OCI-LY7 (cell line): ENCODE measurements at regions not wholly inside any gene's neighbourhood (a gene's known extent, or its start where the extent isn't known, plus 50 kb on each side); places are given as distances from the start of the nearest gene placed in this dataset.

Experiments used
- BruUV-seq: library from RNA; stranded (reverse); fragments of 400-500 nt; replicated peaks from 2 replicates; lab custom pipeline; 2021; lab: Mats Ljungman, UMichigan
- CTCF ChIA-PET: fragments of 300-600 bp; sonication (Branson Sonifier 250); formaldehyde crosslinking; loops from one replicate; lab custom pipeline; 2022; ENCODE audit warnings: antibody characterized with exemption; ENCODE audit not compliant: unreplicated experiment; lab: Charles Lee
- POLR2A ChIA-PET: fragments of 300-600 bp; sonication (Branson Sonifier 250); formaldehyde crosslinking; loops from one replicate; lab custom pipeline; 2022; ENCODE audit warnings: antibody characterized with exemption; lab: Charles Lee
- DNase-seq: peaks from one replicate; pipeline ENCODE4 v3.0.0-alpha.2; 2015; ENCODE audit warnings: low spot score
- H2AFZ ChIP-seq: fragments of 200-600 bp; sonication (generic), shearing (Covaris generic); 2 replicates; pipeline ENCODE4 v1.6.1; 2014; ENCODE audit warnings: mild to moderate bottlenecking, antibody characterized with exemption, low read length, moderate library complexity
- H3K27ac ChIP-seq: fragments of 200-600 bp; sonication (generic); 2 replicates; pipeline ENCODE4 v1.5.1; 2014; ENCODE audit warnings: mixed run types, low read depth, mild to moderate bottlenecking, moderate library complexity, low read length, inconsistent platforms; ENCODE audit not compliant: poor library complexity, severe bottlenecking
- H3K36me3 ChIP-seq: fragments of 200-600 bp; sonication (generic); 2 replicates; pipeline ENCODE4 v1.6.1; 2014; ENCODE audit warnings: mild to moderate bottlenecking, antibody characterized with exemption, low read length, moderate library complexity, mixed read lengths; ENCODE audit not compliant: insufficient read depth
- H3K4me1 ChIP-seq: fragments of 200-600 bp; sonication (generic); 2 replicates; pipeline ENCODE4 v1.5.1; 2014; ENCODE audit warnings: mild to moderate bottlenecking, low read length; ENCODE audit not compliant: insufficient read depth, poor library complexity, severe bottlenecking
- H3K4me2 ChIP-seq: fragments of 200-600 bp; sonication (generic); 2 replicates; pipeline ENCODE4 v1.6.1; 2014; ENCODE audit warnings: mild to moderate bottlenecking, low read length
- H3K4me3 ChIP-seq: fragments of 200-600 bp; sonication (generic); 2 replicates; pipeline ENCODE4 v1.5.1; 2014; ENCODE audit warnings: mild to moderate bottlenecking, low read depth, low read length; ENCODE audit not compliant: poor library complexity, severe bottlenecking
- H3K79me2 ChIP-seq: fragments of 200-600 bp; sonication (generic); 2 replicates; pipeline ENCODE4 v1.6.1; 2016; ENCODE audit warnings: low read depth, mild to moderate bottlenecking, low read length, moderate library complexity, mixed read lengths; ENCODE audit not compliant: insufficient read depth
- H3K9me2 ChIP-seq: fragments of 200-600 bp; sonication (generic); 2 replicates; pipeline ENCODE4 v1.6.1; 2016; ENCODE audit warnings: mild to moderate bottlenecking, low read length, mixed read lengths; ENCODE audit not compliant: insufficient read depth
- H3K9me3 ChIP-seq: fragments of 200-600 bp; sonication (generic); 2 replicates; pipeline ENCODE4 v1.6.1; 2014; ENCODE audit warnings: mild to moderate bottlenecking, mixed run types, low read length, mixed read lengths
- H4K20me1 ChIP-seq: fragments of 200-600 bp; sonication (generic); 2 replicates; pipeline ENCODE4 v1.6.1; 2014; ENCODE audit warnings: mild to moderate bottlenecking, antibody characterized with exemption, low read length, moderate library complexity, mixed read lengths; ENCODE audit not compliant: insufficient read depth
- EZH2phosphoT487 ChIP-seq: fragments of 200-600 bp; sonication (generic); IDR thresholded peaks from 2 replicates; pipeline ENCODE4 v1.6.1; 2018; ENCODE audit warnings: low read depth, borderline replicate concordance, mild to moderate bottlenecking, mixed run types, antibody characterized with exemption, low read length, moderate library complexity, mixed read lengths
- intact Hi-C: fragments of 100-400 bp; cut with micrococcal nuclease; formaldehyde crosslinking; loops from one replicate; pipeline ENCODE4 v1.10.0; 2022; ENCODE audit not compliant: unreplicated experiment
- TF ChIP-seq, protein P1 (sequence below): fragments of 200-600 bp; sonication (generic); conservative IDR thresholded peaks from 2 replicates; pipeline ENCODE4 v1.5.1; 2014; ENCODE audit warnings: mild to moderate bottlenecking, antibody characterized with exemption, low read length, moderate library complexity, mixed read lengths

DNA sequence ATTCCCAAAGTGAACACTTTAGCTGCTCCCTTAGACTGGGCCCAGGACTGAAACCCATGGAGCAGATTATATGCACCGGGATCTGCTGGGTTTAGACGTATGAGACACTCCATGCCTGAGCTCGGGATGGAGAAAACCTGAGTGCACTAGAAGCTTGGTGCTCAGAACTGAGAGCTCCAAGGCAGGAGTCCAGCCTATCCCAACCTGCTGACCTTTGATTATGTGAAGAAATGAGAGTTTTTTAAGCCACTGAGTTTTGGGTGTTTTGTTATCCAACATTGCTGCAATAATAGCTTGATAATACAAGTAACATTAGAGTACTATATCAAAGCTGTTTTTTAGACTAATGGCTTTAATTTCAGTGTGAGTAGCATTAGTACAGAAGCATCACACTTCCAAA is 131.5 kb upstream of the KCNK1 start:
- no TSS peak for BruUV-seq

DNA sequence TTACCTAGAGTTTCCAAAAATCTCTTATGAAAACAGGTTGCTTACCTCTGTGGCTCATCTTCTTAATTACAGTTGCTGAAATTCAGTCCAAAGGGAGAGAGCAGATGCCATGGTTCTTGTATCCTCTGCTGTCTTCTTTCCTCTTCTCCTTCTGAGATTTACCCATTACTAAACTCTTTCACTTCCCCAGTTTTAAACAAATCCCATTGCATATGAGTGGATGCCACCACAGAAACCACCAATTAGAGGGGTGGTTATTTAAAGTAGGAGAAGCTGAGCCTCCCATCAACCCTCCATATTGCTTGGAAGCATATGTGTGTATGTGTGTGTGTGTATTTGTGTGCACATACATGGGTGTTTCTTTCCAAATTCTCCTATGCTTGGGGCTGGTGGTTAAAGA is 128.5 kb upstream of the KCNK1 start:
- no peaks in the 10 kb centered on the region for H3K9me2 ChIP-seq
- no peak overlapping the region for H3K4me2 ChIP-seq
- H3K36me3 ChIP-seq = no peaks in the 10 kb centered on the region
- no peaks in the 10 kb centered on the region for H3K4me1 ChIP-seq
- no TSS peak for BruUV-seq
- intact Hi-C loops = no loop called here
- H3K79me2 ChIP-seq = no peaks in the 10 kb centered on the region
- TF ChIP-seq, protein P1, sequence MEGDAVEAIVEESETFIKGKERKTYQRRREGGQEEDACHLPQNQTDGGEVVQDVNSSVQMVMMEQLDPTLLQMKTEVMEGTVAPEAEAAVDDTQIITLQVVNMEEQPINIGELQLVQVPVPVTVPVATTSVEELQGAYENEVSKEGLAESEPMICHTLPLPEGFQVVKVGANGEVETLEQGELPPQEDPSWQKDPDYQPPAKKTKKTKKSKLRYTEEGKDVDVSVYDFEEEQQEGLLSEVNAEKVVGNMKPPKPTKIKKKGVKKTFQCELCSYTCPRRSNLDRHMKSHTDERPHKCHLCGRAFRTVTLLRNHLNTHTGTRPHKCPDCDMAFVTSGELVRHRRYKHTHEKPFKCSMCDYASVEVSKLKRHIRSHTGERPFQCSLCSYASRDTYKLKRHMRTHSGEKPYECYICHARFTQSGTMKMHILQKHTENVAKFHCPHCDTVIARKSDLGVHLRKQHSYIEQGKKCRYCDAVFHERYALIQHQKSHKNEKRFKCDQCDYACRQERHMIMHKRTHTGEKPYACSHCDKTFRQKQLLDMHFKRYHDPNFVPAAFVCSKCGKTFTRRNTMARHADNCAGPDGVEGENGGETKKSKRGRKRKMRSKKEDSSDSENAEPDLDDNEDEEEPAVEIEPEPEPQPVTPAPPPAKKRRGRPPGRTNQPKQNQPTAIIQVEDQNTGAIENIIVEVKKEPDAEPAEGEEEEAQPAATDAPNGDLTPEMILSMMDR = no peak
- no peak for TF ChIP-seq EZH2phosphoT487
- POLR2A ChIA-PET = no interaction called here
- CTCF ChIA-PET = no interaction called here
- no peaks in the 10 kb centered on the region for H3K9me3 ChIP-seq
- no peaks in the 10 kb centered on the region for H4K20me1 ChIP-seq
- no peak for DNase-seq
- H2AFZ ChIP-seq = no peak overlapping the region
- no peak overlapping the region for H3K4me3 ChIP-seq
- H3K27ac ChIP-seq = no peak overlapping the region

More for the DNA sequence above, 131.5 kb upstream of the KCNK1 start:
- POLR2A ChIA-PET = no interaction called here
- intact Hi-C loops = no loop called here
- no peaks in the 10 kb centered on the region for H3K9me3 ChIP-seq
- no peaks in the 10 kb centered on the region for H3K4me1 ChIP-seq
- H2AFZ ChIP-seq = no peak overlapping the region
- H3K27ac ChIP-seq = no peak overlapping the region
- no peaks in the 10 kb centered on the region for H4K20me1 ChIP-seq
- no peaks in the 10 kb centered on the region for H3K36me3 ChIP-seq
- no peaks in the 10 kb centered on the region for H3K79me2 ChIP-seq
- H3K4me2 ChIP-seq = no peak overlapping the region
- H3K4me3 ChIP-seq = no peak overlapping the region
- DNase-seq = no peak
- CTCF ChIA-PET = no interaction called here
- no peaks in the 10 kb centered on the region for H3K9me2 ChIP-seq
- TF ChIP-seq EZH2phosphoT487 = no peak
- TF ChIP-seq, protein P1 = no peak

DNA sequence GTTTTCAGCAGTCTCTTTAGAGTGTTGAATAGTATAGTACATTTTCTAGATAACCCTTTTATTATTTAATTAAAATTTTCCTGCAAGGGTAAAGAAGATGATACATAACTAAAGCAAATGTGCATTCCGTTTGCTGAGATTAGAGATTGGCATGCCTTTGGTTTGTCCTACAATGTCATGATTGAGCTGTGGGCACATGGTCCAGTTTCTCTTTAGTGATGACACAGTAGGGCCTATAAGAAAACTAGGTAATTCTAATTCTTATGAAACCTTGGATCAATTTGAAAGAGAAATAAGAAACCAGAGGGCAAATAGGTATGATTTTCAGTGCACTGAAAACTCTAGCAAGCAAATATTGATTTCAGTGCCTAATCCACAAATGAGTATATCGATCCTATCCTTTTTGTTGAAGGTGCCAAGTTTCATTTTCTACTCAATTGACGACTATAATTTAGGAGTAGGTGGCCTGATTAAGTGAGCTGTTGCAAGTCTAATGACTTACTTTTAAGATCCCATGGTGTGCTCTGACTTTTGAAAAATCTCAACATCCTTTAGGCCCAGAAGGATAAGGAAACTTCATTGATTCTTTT is 128.0 kb upstream of the KCNK1 start:
- Histone ChIP-seq H3K79me2 (no peaks in the 10 kb centered on the region), H3K9me3 (no peaks in the 10 kb centered on the region), H3K4me1 (no peaks in the 10 kb centered on the region), H2AFZ (no peak overlapping the region), H3K4me3 (no peak overlapping the region), H4K20me1 (no peaks in the 10 kb centered on the region), H3K9me2 (no peaks in the 10 kb centered on the region), H3K27ac (no peak overlapping the region), H3K36me3 (no peaks in the 10 kb centered on the region), H3K4me2 (no peak overlapping the region)
- intact Hi-C loops = no loop called here
- POLR2A ChIA-PET = no interaction called here
- CTCF ChIA-PET = no interaction called here
- no TSS peak for BruUV-seq
- DNase-seq = no peak
- TF ChIP-seq, protein P1 = no peak
- TF ChIP-seq EZH2phosphoT487 = no peak
